Keratinocyte (primary cell): ENCODE measurements at regions not wholly inside any gene's neighbourhood (a gene's known extent, or its start where the extent isn't known, plus 50 kb on each side); places are given as distances from the start of the nearest gene placed in this dataset.

Source experiments
- DNase-seq: peaks from one replicate; pipeline ENCODE4 v3.0.0-alpha.2; 2011; ENCODE audit warnings: low read depth, missing footprints, low spot score
- FAIRE-seq: peaks from 2 replicates; lab custom pipeline; 2011; peaks lifted over from hg19 to GRCh38; lab: Jason Lieb, UNC
- H2AFZ ChIP-seq: 2 replicates; pipeline ENCODE4 v1.6.0; 2012; ENCODE audit warnings: low read length, control low read depth, inconsistent platforms; ENCODE audit not compliant: control insufficient read depth
- H3K27ac ChIP-seq: 2 replicates; pipeline ENCODE4 v1.5.1; 2011; ENCODE audit warnings: low read length; ENCODE audit not compliant: control insufficient read depth, insufficient read depth
- H3K27me3 ChIP-seq: 3 replicates; pipeline ENCODE4 v1.6.0; 2011; ENCODE audit warnings: low read length; ENCODE audit not compliant: control insufficient read depth, insufficient read depth; ENCODE audit errors: extremely low read depth
- H3K36me3 ChIP-seq, 2 experiments: 2 replicates in 1 of 2; 3 replicates in 1 of 2; pipeline ENCODE4 v1.5.1; 2011; ENCODE audit warnings: low read length in 2 of 2, mild to moderate bottlenecking in 1 of 2; ENCODE audit not compliant: control insufficient read depth in 2 of 2, insufficient read depth in 2 of 2; ENCODE audit errors: extremely low read depth in 1 of 2
- H3K4me1 ChIP-seq: 3 replicates; pipeline ENCODE4 v1.5.1; 2011; ENCODE audit warnings: low read length; ENCODE audit not compliant: control insufficient read depth, insufficient read depth; ENCODE audit errors: extremely low read depth
- H3K4me2 ChIP-seq: 3 replicates; pipeline ENCODE4 v1.6.0; 2011; ENCODE audit warnings: low read depth, low read length; ENCODE audit not compliant: control insufficient read depth, insufficient read depth; ENCODE audit errors: extremely low read depth
- H3K4me3 ChIP-seq, 3 experiments: fragments of 200-600 bp in 1 of 3; sonication (generic) in 1 of 3; 2 replicates in 2 of 3; 3 replicates in 1 of 3; pipeline ENCODE4 v1.5.1; 2011 to 2016; ENCODE audit warnings: low read length in 3 of 3, mild to moderate bottlenecking in 3 of 3, control low read depth in 2 of 3, inconsistent platforms in 1 of 3, low read depth in 1 of 3, mixed read lengths in 1 of 3, mixed run types in 1 of 3, moderate library complexity in 1 of 3; ENCODE audit not compliant: control insufficient read depth in 2 of 3, insufficient read depth in 2 of 3; ENCODE audit errors: extremely low read depth in 1 of 3
- H3K79me2 ChIP-seq: 2 replicates; pipeline ENCODE4 v1.6.0; 2012; ENCODE audit warnings: low read length; ENCODE audit not compliant: control insufficient read depth, insufficient read depth
- H3K9ac ChIP-seq: 3 replicates; pipeline ENCODE4 v1.6.0; 2011; ENCODE audit warnings: low read length; ENCODE audit not compliant: control insufficient read depth, insufficient read depth; ENCODE audit errors: extremely low read depth
- H3K9me1 ChIP-seq: 3 replicates; pipeline ENCODE4 v1.6.0; 2011; ENCODE audit warnings: low read length; ENCODE audit not compliant: control insufficient read depth, insufficient read depth; ENCODE audit errors: extremely low read depth
- H3K9me3 ChIP-seq: 2 replicates; pipeline ENCODE4 v1.5.1; 2012; ENCODE audit warnings: low read depth, low read length; ENCODE audit not compliant: control insufficient read depth
- H4K20me1 ChIP-seq: 3 replicates; pipeline ENCODE4 v1.6.0; 2011; ENCODE audit warnings: low read length; ENCODE audit not compliant: control insufficient read depth, insufficient read depth; ENCODE audit errors: extremely low read depth
- EZH2 ChIP-seq: IDR thresholded peaks from one replicate; pipeline ENCODE4 v1.6.1; 2012; ENCODE audit warnings: inconsistent platforms, mild to moderate bottlenecking, low read length, moderate library complexity
- dilution Hi-C: fragments of 300-500 bp; cut with MboI; formaldehyde crosslinking; loops from one replicate; pipeline ENCODE4 v1.7.0; 2020; ENCODE audit warnings: low sequenced_read_pairs; ENCODE audit not compliant: extremely low pct_ligation_motif_present
- TF ChIP-seq, protein P1 (sequence below), 3 experiments: IDR thresholded peaks in 1 of 3; conservative IDR thresholded peaks in 1 of 3; optimal IDR thresholded peaks in 1 of 3; 2 replicates in 2 of 3; 3 replicates in 1 of 3; pipeline versions ENCODE3 to v1.5.1; 2011; ENCODE audit warnings: low read length in 3 of 3, mild to moderate bottlenecking in 3 of 3, moderate library complexity in 2 of 3, control low read depth in 1 of 3, inconsistent platforms in 1 of 3; ENCODE audit not compliant: insufficient read depth in 2 of 3; ENCODE audit errors: extremely low read depth in 1 of 3

DNA sequence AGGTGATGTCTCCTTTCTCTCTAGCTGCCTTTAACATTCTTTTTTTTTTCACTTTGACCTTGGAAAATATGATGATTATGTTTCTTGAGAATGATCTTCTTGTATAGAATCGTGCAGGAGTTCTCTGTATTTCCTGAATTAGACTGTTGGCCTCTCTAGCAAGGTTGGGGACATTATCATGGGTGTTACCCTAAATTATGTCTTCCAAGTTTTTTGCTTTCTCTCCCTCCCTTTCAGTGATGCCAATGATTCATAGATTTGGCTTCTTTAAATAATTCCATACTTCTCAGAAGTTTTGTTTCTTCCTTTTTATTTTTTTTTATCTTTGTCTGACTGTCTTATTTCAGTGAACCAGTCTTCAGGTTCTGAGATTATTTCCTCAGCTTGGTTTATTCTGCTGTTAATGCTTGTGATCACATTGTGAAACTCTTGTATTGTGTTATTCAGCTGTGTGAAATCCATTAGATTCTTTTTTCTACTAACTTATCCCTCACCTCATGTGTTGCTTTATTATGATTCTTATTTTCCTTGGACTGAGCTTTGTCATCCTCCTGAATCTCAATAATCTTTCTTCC is 268.4 kb upstream of the NRIP1 start:
- no peak for DNase-seq
- H4K20me1 ChIP-seq: no peaks in the 10 kb centered on the region
- no peaks in the 10 kb centered on the region for H3K9me1 ChIP-seq
- H2AFZ ChIP-seq: peak overlapping the region; percentile 9
- no peak overlapping the region for H3K9ac ChIP-seq
- no peaks in the 10 kb centered on the region for H3K4me1 ChIP-seq
- no peak for TF ChIP-seq EZH2
- TF ChIP-seq, protein P1, sequence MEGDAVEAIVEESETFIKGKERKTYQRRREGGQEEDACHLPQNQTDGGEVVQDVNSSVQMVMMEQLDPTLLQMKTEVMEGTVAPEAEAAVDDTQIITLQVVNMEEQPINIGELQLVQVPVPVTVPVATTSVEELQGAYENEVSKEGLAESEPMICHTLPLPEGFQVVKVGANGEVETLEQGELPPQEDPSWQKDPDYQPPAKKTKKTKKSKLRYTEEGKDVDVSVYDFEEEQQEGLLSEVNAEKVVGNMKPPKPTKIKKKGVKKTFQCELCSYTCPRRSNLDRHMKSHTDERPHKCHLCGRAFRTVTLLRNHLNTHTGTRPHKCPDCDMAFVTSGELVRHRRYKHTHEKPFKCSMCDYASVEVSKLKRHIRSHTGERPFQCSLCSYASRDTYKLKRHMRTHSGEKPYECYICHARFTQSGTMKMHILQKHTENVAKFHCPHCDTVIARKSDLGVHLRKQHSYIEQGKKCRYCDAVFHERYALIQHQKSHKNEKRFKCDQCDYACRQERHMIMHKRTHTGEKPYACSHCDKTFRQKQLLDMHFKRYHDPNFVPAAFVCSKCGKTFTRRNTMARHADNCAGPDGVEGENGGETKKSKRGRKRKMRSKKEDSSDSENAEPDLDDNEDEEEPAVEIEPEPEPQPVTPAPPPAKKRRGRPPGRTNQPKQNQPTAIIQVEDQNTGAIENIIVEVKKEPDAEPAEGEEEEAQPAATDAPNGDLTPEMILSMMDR (optimal IDR thresholded peaks at IDR 0.05 in 1 of 3, IDR thresholded peaks at IDR 0.05 in 1 of 3, conservative IDR thresholded peaks at IDR 0.05 in 1 of 3; ENCODE audit: extremely low read depth in 1 of 3, insufficient read depth in 2 of 3, low read length in 3 of 3): no peak
- no peak overlapping the region for H3K27ac ChIP-seq
- no peaks in the 10 kb centered on the region for H3K36me3 ChIP-seq
- H3K27me3 ChIP-seq: no peaks in the 10 kb centered on the region
- H3K4me2 ChIP-seq: no peak overlapping the region
- H3K4me3 ChIP-seq: no peak overlapping the region
- no peak for FAIRE-seq
- dilution Hi-C loops: no loop called here
- no peaks in the 10 kb centered on the region for H3K9me3 ChIP-seq
- H3K79me2 ChIP-seq: no peaks in the 10 kb centered on the region

DNA sequence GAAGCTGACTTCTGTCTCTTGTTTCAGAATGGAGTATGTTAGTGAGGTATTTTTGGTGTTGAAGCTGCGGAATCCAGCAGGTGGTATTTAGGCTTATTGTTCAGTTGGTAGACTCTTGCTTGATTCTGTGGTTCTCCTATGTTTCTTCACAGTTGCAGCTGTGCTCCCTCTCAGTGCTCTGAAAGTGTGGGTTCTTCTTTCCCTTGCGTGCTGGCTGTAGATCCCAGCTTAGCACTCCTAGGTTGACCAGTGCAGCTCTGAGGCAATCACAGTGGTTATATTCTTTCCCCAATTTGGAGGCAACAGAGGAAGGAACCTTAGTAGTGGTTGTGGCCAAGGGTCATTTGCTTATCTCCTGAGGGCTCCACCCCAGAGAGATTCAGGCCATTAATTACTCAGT is 269.2 kb upstream of the NRIP1 start:
- Histone ChIP-seq H3K36me3 (no peaks in the 10 kb centered on the region), H4K20me1 (no peaks in the 10 kb centered on the region), H3K9me1 (no peaks in the 10 kb centered on the region), H3K27ac (no peak overlapping the region), H3K9ac (no peak overlapping the region), H3K4me3 (no peak overlapping the region), H2AFZ (no peak overlapping the region), H3K4me1 (no peaks in the 10 kb centered on the region), H3K4me2 (no peak overlapping the region), H3K79me2 (no peaks in the 10 kb centered on the region), H3K9me3 (no peaks in the 10 kb centered on the region), H3K27me3 (no peaks in the 10 kb centered on the region)
- dilution Hi-C loops: no loop called here
- TF ChIP-seq, protein P1 (optimal IDR thresholded peaks at IDR 0.05 in 1 of 3, IDR thresholded peaks at IDR 0.05 in 1 of 3, conservative IDR thresholded peaks at IDR 0.05 in 1 of 3; ENCODE audit: extremely low read depth in 1 of 3, insufficient read depth in 2 of 3, low read length in 3 of 3): no peak
- no peak for TF ChIP-seq EZH2
- DNase-seq (no peak), FAIRE-seq (no peak)
